ENCODE measurements at regions not wholly inside any gene's neighbourhood (a gene's known extent, or its start where the extent isn't known, plus 50 kb on each side); places are given as distances from the start of the nearest gene placed in this dataset.

DNA sequence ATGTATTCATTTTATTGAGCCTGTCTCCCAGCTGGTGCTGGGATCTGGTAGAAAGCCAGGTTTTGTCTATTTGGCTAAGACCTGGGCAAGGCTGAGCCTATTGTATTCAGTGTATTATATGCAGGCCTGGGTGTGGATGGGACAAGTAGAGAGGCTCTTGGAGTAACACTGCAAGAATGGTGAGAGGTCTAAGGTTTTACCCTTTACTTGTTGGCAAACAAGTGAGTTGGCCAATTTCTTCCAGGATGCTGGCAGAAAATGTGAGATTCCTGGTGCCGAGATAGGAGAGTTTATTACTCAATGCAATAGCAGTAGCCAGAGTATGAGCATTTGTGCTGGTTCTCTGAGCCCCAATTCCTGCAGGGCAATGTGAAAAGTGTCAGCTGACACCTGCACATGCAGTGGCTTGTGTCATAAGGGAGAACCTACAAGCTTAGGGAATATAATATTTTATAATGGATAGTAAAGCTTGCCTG lies 141.7 kb upstream of the PRLR start:
- BruUV-seq (replicated peaks): no TSS peak
- H3K9ac ChIP-seq (ENCODE audit: low read length): no peak overlapping the region
- intact Hi-C loops (cut with micrococcal nuclease): no loop called here
- no peak overlapping the region for H3K4me3 ChIP-seq (replicated peaks in 1 of 2; ENCODE audit: low read depth in 1 of 2, low read length in 2 of 2)
- ChIA-PET RAD21 (ENCODE audit: low non-redundant PET in 1 of 2, low total read pairs in 2 of 2, uncharacterized antibody in 2 of 2, unreplicated experiment in 2 of 2) (no interaction called here), CTCF (no interaction called here), POLR2A (no interaction called here)
- H3K9me2 ChIP-seq (ENCODE audit: insufficient read depth): no peaks in the 10 kb centered on the region
- H4K20me1 ChIP-seq (ENCODE audit: insufficient read depth): no peaks in the 10 kb centered on the region
- H3K4me2 ChIP-seq (ENCODE audit: low read length): no peak overlapping the region
- no peaks in the 10 kb centered on the region for H3K36me3 ChIP-seq (ENCODE audit: control insufficient read depth in 1 of 2, insufficient read depth in 2 of 2, low read length in 2 of 2)
- no peak overlapping the region for H3K27ac ChIP-seq (ENCODE audit: low read depth, low read length)
- H2AFZ ChIP-seq (ENCODE audit: low read depth, low read length, poor library complexity, severe bottlenecking): no peak overlapping the region
- ATAC-seq (no peak), DNase-seq (ENCODE audit: low read depth, low spot score) (no peak)
- H3K79me2 ChIP-seq (ENCODE audit: insufficient read depth, low read length): no peaks in the 10 kb centered on the region
- TF ChIP-seq, protein P1, sequence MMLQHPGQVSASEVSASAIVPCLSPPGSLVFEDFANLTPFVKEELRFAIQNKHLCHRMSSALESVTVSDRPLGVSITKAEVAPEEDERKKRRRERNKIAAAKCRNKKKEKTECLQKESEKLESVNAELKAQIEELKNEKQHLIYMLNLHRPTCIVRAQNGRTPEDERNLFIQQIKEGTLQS (IDR thresholded peaks at IDR 0.05): no peak
- TF ChIP-seq EZH2 (IDR thresholded peaks at IDR 0.05) (no peak), RAD21 (IDR thresholded peaks at IDR 0.05; ENCODE audit: low read depth) (no peak), MAX (IDR thresholded peaks at IDR 0.05) (no peak), YY1 (IDR thresholded peaks at IDR 0.05; ENCODE audit: extremely low read depth, insufficient replicate concordance, low read depth, low read length) (no peak), POLR2A (IDR thresholded peaks at IDR 0.05; ENCODE audit: borderline replicate concordance, extremely low read depth, insufficient read depth, insufficient read length) (no peak), EGR1 (IDR thresholded peaks at IDR 0.05; ENCODE audit: low read depth) (no peak), SRF (IDR thresholded peaks at IDR 0.05; ENCODE audit: low read depth) (no peak), POLR2AphosphoS5 (IDR thresholded peaks at IDR 0.05; ENCODE audit: low read depth, low read length) (no peak), FOSL1 (IDR thresholded peaks at IDR 0.05; ENCODE audit: low read depth) (no peak), SIN3A (IDR thresholded peaks at IDR 0.05; ENCODE audit: low read depth) (no peak), REST (IDR thresholded peaks at IDR 0.05; ENCODE audit: low read depth) (no peak), ELF1 (IDR thresholded peaks at IDR 0.05; ENCODE audit: borderline replicate concordance, low read depth) (no peak), ZFX (IDR thresholded peaks at IDR 0.05) (no peak), CBX3 (IDR thresholded peaks at IDR 0.05; ENCODE audit: low read depth) (no peak), JUND (IDR thresholded peaks at IDR 0.05) (no peak), ZNF274 (IDR thresholded peaks at IDR 0.05; ENCODE audit: low read depth, low read length) (no peak), SP1 (IDR thresholded peaks at IDR 0.05; ENCODE audit: low read depth) (no peak), TCF7L2 (IDR thresholded peaks at IDR 0.05; ENCODE audit: borderline replicate concordance, extremely low read depth, insufficient read depth, insufficient read length) (no peak), ZBTB33 (IDR thresholded peaks at IDR 0.05; ENCODE audit: extremely low read depth, insufficient replicate concordance, low read length) (no peak)
- no peaks in the 10 kb centered on the region for H3K4me1 ChIP-seq (ENCODE audit: control insufficient read depth in 1 of 2, insufficient read depth in 2 of 2, low read length in 2 of 2)
- no peaks in the 10 kb centered on the region for H3K9me3 ChIP-seq (ENCODE audit: control insufficient read depth in 1 of 2, insufficient read depth in 1 of 2, low read depth in 1 of 2, low read length in 2 of 2)
- H3K27me3 ChIP-seq (ENCODE audit: insufficient read depth, low read length): 0 out of 2 replicates have a peak, but pooled peaks cover 3% of the 10 kb centered on the region

Measured in HCT116 (cell line).